Activated naive CD4-positive, alpha-beta T cell treated with anti-CD3 and anti-CD28 coated beads, Interleukin-2, amount 10 ng/mL, durations not matched to agents 7 days and 5 days (primary cell): ENCODE measurements at regions not wholly inside any gene's neighbourhood (a gene's known extent, or its start where the extent isn't known, plus 50 kb on each side); places are given as distances from the start of the nearest gene placed in this dataset.

Source experiments
- CTCF ChIA-PET: fragments of 350-600 bp; sonication (Branson Sonifier 250); formaldehyde crosslinking; loops from one replicate; lab custom pipeline; 2021; ENCODE audit warnings: antibody characterized with exemption; lab: Charles Lee
- DNase-seq: peaks from one replicate; pipeline ENCODE4 v3.0.0-alpha.2; 2020
- H3K27ac Mint-ChIP-seq: one replicate; pipeline ENCODE4 v1.8.0; 2021; ENCODE audit warnings: mild to moderate bottlenecking, moderate library complexity, mixed read lengths
- H3K27me3 Mint-ChIP-seq: one replicate; pipeline ENCODE4 v1.8.0; 2021; ENCODE audit warnings: mild to moderate bottlenecking, mixed read lengths
- H3K36me3 Mint-ChIP-seq: one replicate; pipeline ENCODE4 v1.8.0; 2021; ENCODE audit warnings: mixed read lengths
- H3K4me1 Mint-ChIP-seq: one replicate; pipeline ENCODE4 v1.8.0; 2021; ENCODE audit warnings: mixed read lengths
- H3K4me3 Mint-ChIP-seq: one replicate; pipeline ENCODE4 v1.8.0; 2021; ENCODE audit warnings: mild to moderate bottlenecking, moderate library complexity, mixed read lengths
- H3K9me3 Mint-ChIP-seq: one replicate; pipeline ENCODE4 v1.8.0; 2021; ENCODE audit warnings: mixed read lengths

GRCh38 chr16:17843905-17844304, 373.1 kb upstream of the XYLT1 start:
- Mint-ChIP-seq H3K4me3 (no peak overlapping the region), H3K27ac (no peak overlapping the region), H3K9me3 (peaks cover 3% of the 10 kb centered on the region), H3K27me3 (no peaks in the 10 kb centered on the region), H3K36me3 (no peaks in the 10 kb centered on the region), H3K4me1 (no peaks in the 10 kb centered on the region)
- no peak for DNase-seq
- CTCF ChIA-PET, result no interaction called here

GRCh38 chr16:17839907-17840306, 369.1 kb upstream of the XYLT1 start:
- Mint-ChIP-seq H3K9me3 (peaks cover 3% of the 10 kb centered on the region), H3K36me3 (no peaks in the 10 kb centered on the region)
- CTCF ChIA-PET, result no interaction called here

GRCh38 chr16:17839272-17839671, 368.5 kb upstream of the XYLT1 start:
- Mint-ChIP-seq H3K27me3 (no peaks in the 10 kb centered on the region), H3K4me1 (no peaks in the 10 kb centered on the region), H3K36me3 (no peaks in the 10 kb centered on the region), H3K4me3 (no peak overlapping the region), H3K27ac (no peak overlapping the region), H3K9me3 (peaks cover 3% of the 10 kb centered on the region)
- CTCF ChIA-PET, result no interaction called here
- no peak for DNase-seq

More at GRCh38 chr16:17839907-17840306, 369.1 kb upstream of the XYLT1 start:
- Mint-ChIP-seq H3K27me3 (no peaks in the 10 kb centered on the region), H3K4me1 (no peaks in the 10 kb centered on the region), H3K27ac (no peak overlapping the region), H3K4me3 (no peak overlapping the region)
- no peak for DNase-seq

GRCh38 chr16:17836868-17837602, 366.3 kb upstream of the XYLT1 start:
- no peak for DNase-seq
- no peaks in the 10 kb centered on the region for H3K36me3 Mint-ChIP-seq
- H3K9me3 Mint-ChIP-seq, result peaks cover 3% of the 10 kb centered on the region
- no peak overlapping the region for H3K27ac Mint-ChIP-seq
- H3K27me3 Mint-ChIP-seq, result no peaks in the 10 kb centered on the region
- CTCF ChIA-PET, result no interaction called here
- no peaks in the 10 kb centered on the region for H3K4me1 Mint-ChIP-seq
- no peak overlapping the region for H3K4me3 Mint-ChIP-seq

GRCh38 chr16:17835118-17835876, 364.5 kb upstream of the XYLT1 start:
- Mint-ChIP-seq H3K36me3 (no peaks in the 10 kb centered on the region), H3K4me1 (no peaks in the 10 kb centered on the region), H3K9me3 (no peaks in the 10 kb centered on the region), H3K27ac (no peak overlapping the region), H3K4me3 (no peak overlapping the region), H3K27me3 (no peaks in the 10 kb centered on the region)
- CTCF ChIA-PET, result no interaction called here
- DNase-seq, result no peak

GRCh38 chr16:17832738-17833137, 362.0 kb upstream of the XYLT1 start:
- no peaks in the 10 kb centered on the region for H3K27me3 Mint-ChIP-seq

GRCh38 chr16:17831330-17831729, 360.6 kb upstream of the XYLT1 start:
- Mint-ChIP-seq H3K9me3 (no peaks in the 10 kb centered on the region), H3K27me3 (no peaks in the 10 kb centered on the region), H3K36me3 (no peaks in the 10 kb centered on the region), H3K4me1 (no peaks in the 10 kb centered on the region), H3K27ac (no peak overlapping the region), H3K4me3 (no peak overlapping the region)
- CTCF ChIA-PET, result no interaction called here
- no peak for DNase-seq

More at GRCh38 chr16:17832738-17833137, 362.0 kb upstream of the XYLT1 start:
- Mint-ChIP-seq H3K4me1 (no peaks in the 10 kb centered on the region), H3K9me3 (no peaks in the 10 kb centered on the region), H3K4me3 (no peak overlapping the region), H3K27ac (no peak overlapping the region), H3K36me3 (no peaks in the 10 kb centered on the region)
- CTCF ChIA-PET, result no interaction called here
- DNase-seq, result no peak

GRCh38 chr16:17830651-17831050, 359.9 kb upstream of the XYLT1 start:
- Mint-ChIP-seq H3K36me3 (no peaks in the 10 kb centered on the region), H3K4me3 (no peak overlapping the region), H3K4me1 (no peaks in the 10 kb centered on the region), H3K27me3 (no peaks in the 10 kb centered on the region), H3K27ac (no peak overlapping the region), H3K9me3 (no peaks in the 10 kb centered on the region)
- CTCF ChIA-PET, result no interaction called here
- DNase-seq, result no peak

- CTCF ChIA-PET, result no interaction called here
These were observed 359.1 kb upstream of the XYLT1 start for GRCh38 chr16:17829811-17830210.

GRCh38 chr16:17828012-17828411, 357.3 kb upstream of the XYLT1 start:
- H3K27me3 Mint-ChIP-seq, result no peaks in the 10 kb centered on the region

More at GRCh38 chr16:17829811-17830210, 359.1 kb upstream of the XYLT1 start:
- no peak overlapping the region for H3K27ac Mint-ChIP-seq
- H3K4me3 Mint-ChIP-seq, result no peak overlapping the region
- H3K27me3 Mint-ChIP-seq, result no peaks in the 10 kb centered on the region
- H3K4me1 Mint-ChIP-seq, result no peaks in the 10 kb centered on the region
- DNase-seq, result no peak
- no peaks in the 10 kb centered on the region for H3K9me3 Mint-ChIP-seq
- H3K36me3 Mint-ChIP-seq, result no peaks in the 10 kb centered on the region

GRCh38 chr16:17827313-17827712, 356.6 kb upstream of the XYLT1 start:
- Mint-ChIP-seq H3K4me3 (no peak overlapping the region), H3K4me1 (no peaks in the 10 kb centered on the region), H3K27me3 (no peaks in the 10 kb centered on the region), H3K27ac (no peak overlapping the region), H3K36me3 (no peaks in the 10 kb centered on the region), H3K9me3 (no peaks in the 10 kb centered on the region)
- CTCF ChIA-PET, result no interaction called here
- no peak for DNase-seq

More at GRCh38 chr16:17828012-17828411, 357.3 kb upstream of the XYLT1 start:
- Mint-ChIP-seq H3K36me3 (no peaks in the 10 kb centered on the region), H3K4me1 (no peaks in the 10 kb centered on the region), H3K9me3 (no peaks in the 10 kb centered on the region), H3K27ac (no peak overlapping the region), H3K4me3 (no peak overlapping the region)
- CTCF ChIA-PET, result no interaction called here
- DNase-seq, result no peak

- Mint-ChIP-seq H3K4me3 (no peak overlapping the region), H3K4me1 (no peaks in the 10 kb centered on the region), H3K36me3 (peaks cover 1% of the 10 kb centered on the region), H3K27me3 (no peaks in the 10 kb centered on the region), H3K9me3 (peaks cover 9% of the 10 kb centered on the region), H3K27ac (no peak overlapping the region)
- DNase-seq, result no peak
- CTCF ChIA-PET, result no interaction called here
These were observed 347.2 kb upstream of the XYLT1 start for GRCh38 chr16:17817943-17818342.

- H3K27ac Mint-ChIP-seq, result no peak overlapping the region
- peaks cover 9% of the 10 kb centered on the region for H3K9me3 Mint-ChIP-seq
- H3K36me3 Mint-ChIP-seq, result peaks cover 1% of the 10 kb centered on the region
- CTCF ChIA-PET, result no interaction called here
- no peaks in the 10 kb centered on the region for H3K4me1 Mint-ChIP-seq
- DNase-seq, result no peak
- no peak overlapping the region for H3K4me3 Mint-ChIP-seq
- H3K27me3 Mint-ChIP-seq, result no peaks in the 10 kb centered on the region
These were observed 346.5 kb upstream of the XYLT1 start for GRCh38 chr16:17817260-17817659.

GRCh38 chr16:17812771-17813170, 342.0 kb upstream of the XYLT1 start:
- Mint-ChIP-seq H3K27ac (no peak overlapping the region), H3K4me1 (no peaks in the 10 kb centered on the region), H3K36me3 (peaks cover 1% of the 10 kb centered on the region), H3K9me3 (peaks cover 9% of the 10 kb centered on the region), H3K27me3 (no peaks in the 10 kb centered on the region), H3K4me3 (no peak overlapping the region)
- DNase-seq, result no peak
- CTCF ChIA-PET, result no interaction called here

- Mint-ChIP-seq H3K27me3 (no peaks in the 10 kb centered on the region), H3K4me3 (no peak overlapping the region), H3K4me1 (no peaks in the 10 kb centered on the region), H3K9me3 (no peaks in the 10 kb centered on the region), H3K36me3 (no peaks in the 10 kb centered on the region), H3K27ac (no peak overlapping the region)
- CTCF ChIA-PET, result no interaction called here
- no peak for DNase-seq
These were observed 334.1 kb upstream of the XYLT1 start for GRCh38 chr16:17804857-17805256.
